Vagina (tissue), 2 donors: ENCODE measurements at regions not wholly inside any gene's neighbourhood (a gene's known extent, or its start where the extent isn't known, plus 50 kb on each side); places are given as distances from the start of the nearest gene placed in this dataset.

ENCODE experiments used
- POLR2A ChIP-seq, 2 donors: fragments of 450-650 bp; IDR thresholded peaks; one replicate each; pipeline ENCODE4 v1.6.1; 2017; ENCODE audit warnings: antibody characterized with exemption in 2 of 2, mild to moderate bottlenecking in 2 of 2, moderate library complexity in 2 of 2
- TF ChIP-seq, protein P1 (sequence below), 3 experiments: fragments of 450-650 bp in 2 of 3; fragments of 200-600 bp in 1 of 3; sonication (generic) in 1 of 3; IDR thresholded peaks; one replicate each; pipeline ENCODE4 v1.5.1; 2017 to 2019; ENCODE audit warnings: antibody characterized with exemption in 3 of 3, mild to moderate bottlenecking in 2 of 3, moderate library complexity in 2 of 3

DNA sequence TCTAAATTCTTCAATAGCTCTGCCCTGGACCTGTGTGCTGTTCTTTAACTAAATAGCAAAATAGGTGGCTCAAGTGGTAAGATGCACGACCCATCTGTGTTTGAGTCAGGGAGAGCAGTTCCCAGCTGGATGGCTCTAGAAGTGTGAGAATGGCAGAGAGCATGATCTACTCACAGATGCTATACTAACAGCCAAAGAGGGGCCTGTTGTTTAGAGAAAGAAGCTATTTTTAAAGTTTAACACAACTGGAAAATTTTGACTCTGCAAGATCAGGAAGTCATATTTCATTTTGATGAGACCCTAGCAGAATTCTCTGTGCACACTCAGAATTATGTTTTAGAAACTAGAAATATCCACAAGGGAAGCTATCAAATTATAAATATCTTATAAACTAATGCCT lies 87.4 kb upstream of the PIP4K2A start:
- TF ChIP-seq, protein P1, sequence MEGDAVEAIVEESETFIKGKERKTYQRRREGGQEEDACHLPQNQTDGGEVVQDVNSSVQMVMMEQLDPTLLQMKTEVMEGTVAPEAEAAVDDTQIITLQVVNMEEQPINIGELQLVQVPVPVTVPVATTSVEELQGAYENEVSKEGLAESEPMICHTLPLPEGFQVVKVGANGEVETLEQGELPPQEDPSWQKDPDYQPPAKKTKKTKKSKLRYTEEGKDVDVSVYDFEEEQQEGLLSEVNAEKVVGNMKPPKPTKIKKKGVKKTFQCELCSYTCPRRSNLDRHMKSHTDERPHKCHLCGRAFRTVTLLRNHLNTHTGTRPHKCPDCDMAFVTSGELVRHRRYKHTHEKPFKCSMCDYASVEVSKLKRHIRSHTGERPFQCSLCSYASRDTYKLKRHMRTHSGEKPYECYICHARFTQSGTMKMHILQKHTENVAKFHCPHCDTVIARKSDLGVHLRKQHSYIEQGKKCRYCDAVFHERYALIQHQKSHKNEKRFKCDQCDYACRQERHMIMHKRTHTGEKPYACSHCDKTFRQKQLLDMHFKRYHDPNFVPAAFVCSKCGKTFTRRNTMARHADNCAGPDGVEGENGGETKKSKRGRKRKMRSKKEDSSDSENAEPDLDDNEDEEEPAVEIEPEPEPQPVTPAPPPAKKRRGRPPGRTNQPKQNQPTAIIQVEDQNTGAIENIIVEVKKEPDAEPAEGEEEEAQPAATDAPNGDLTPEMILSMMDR (IDR thresholded peaks at IDR 0.05) = no peak
- no peak for TF ChIP-seq POLR2A (IDR thresholded peaks at IDR 0.05)
